Body of pancreas (tissue), 4 donors: ENCODE measurements at regions not wholly inside any gene's neighbourhood (a gene's known extent, or its start where the extent isn't known, plus 50 kb on each side); places are given as distances from the start of the nearest gene placed in this dataset.
"Not testable (repeated sequence)": the region's sequence is repeated elsewhere in the genome, so short reads cannot be mapped to it uniquely, and the experiment has no call there.

Experiments used
- ATAC-seq: fragments of 150-250 bp; one replicate; pipeline ENCODE4 v1.9.1; 2016
- DNase-seq, 4 donors: peaks; one replicate each; pipeline ENCODE4 v3.0.0-alpha.2; 2019
- H3K27ac ChIP-seq, 4 donors: fragments of 200-600 bp; sonication (generic); 1 replicate in 3 of 4; 2 replicates in 1 of 4; pipeline versions ENCODE4 v1.5.1 to v1.6.1; 2016 to 2019; ENCODE audit warnings: mild to moderate bottlenecking in 1 of 4, mixed read lengths in 1 of 4, moderate library complexity in 1 of 4
- H3K27me3 ChIP-seq, 2 donors: fragments of 200-600 bp; sonication (generic); one replicate each; pipeline ENCODE4 v1.6.0; 2016; ENCODE audit warnings: mild to moderate bottlenecking in 1 of 2
- H3K36me3 ChIP-seq, 2 donors: fragments of 200-600 bp; sonication (generic); replicated peaks in 1 of 2; 2 replicates each; pipeline ENCODE4 v1.5.1; 2016; ENCODE audit warnings: low read depth in 2 of 2; ENCODE audit not compliant: insufficient read depth in 1 of 2
- H3K4me1 ChIP-seq: fragments of 200-600 bp; sonication (generic); one replicate; pipeline ENCODE4 v1.6.0; 2016
- H3K4me3 ChIP-seq, 2 donors: fragments of 200-600 bp; sonication (generic); 1 replicate in 1 of 2; 2 replicates in 1 of 2; pipeline ENCODE4 v1.5.1; 2016 to 2019
- H3K9me3 ChIP-seq, 3 donors: fragments of 200-600 bp; sonication (generic); 1 replicate in 2 of 3; 2 replicates in 1 of 3; pipeline ENCODE4 v1.5.1; 2016
- CTCF ChIP-seq, 7 experiments: fragments of 450-650 bp in 4 of 7; fragments of 200-600 bp in 3 of 7; sonication (generic) in 3 of 7; IDR thresholded peaks; one replicate each; pipeline ENCODE4 v1.5.1; 2016 to 2019; ENCODE audit warnings: antibody characterized with exemption in 7 of 7
- POLR2A ChIP-seq, 3 donors: fragments of 450-650 bp; IDR thresholded peaks; one replicate each; pipeline ENCODE4 v1.6.1; 2016; ENCODE audit warnings: antibody characterized with exemption in 3 of 3, mild to moderate bottlenecking in 2 of 3
- WGBS, 2 donors: methylation state at CpG; one replicate each; pipeline ENCODE4 v1.1.5; 2017; 5-methylcytosine and 5-hydroxymethylcytosine counted together
- intact Hi-C: fragments of 100-400 bp; cut with DNase I; formaldehyde crosslinking; loops from one replicate; pipeline ENCODE4 v1.15.1; 2023

- Histone ChIP-seq H3K4me1 (peaks cover 5% of the 10 kb centered on the region), H3K9me3 (no peaks in the 10 kb centered on the region), H3K27me3 (no peaks in the 10 kb centered on the region), H3K27ac (no peak overlapping the region), H3K36me3 (no peaks in the 10 kb centered on the region), H3K4me3 (no peak overlapping the region)
- TF ChIP-seq POLR2A (IDR thresholded peaks at IDR 0.05) (no peak), CTCF (IDR thresholded peaks at IDR 0.05) (no peak)
- intact Hi-C loops: no loop called here
- WGBS, 2 donors: 89 to 94% methylated on average over 5 to 6 of the region's 6 CpGs
- ATAC-seq: no peak
- DNase-seq: no peak
Measured at GRCh38 chr18:10147226-10147625, 233.4 kb downstream of the VAPA start.

- Histone ChIP-seq H3K4me3 (no peak overlapping the region), H3K36me3 (no peaks in the 10 kb centered on the region), H3K27me3 (no peaks in the 10 kb centered on the region), H3K27ac (no peak overlapping the region), H3K9me3 (no peaks in the 10 kb centered on the region), H3K4me1 (peaks cover 3% of the 10 kb centered on the region)
- intact Hi-C loops: no loop called here
- DNase-seq (no peak), ATAC-seq (no peak)
- TF ChIP-seq CTCF (IDR thresholded peaks at IDR 0.05): no peak
- WGBS, 2 donors: 86 to 91% methylated on average over 4 to 7 of the region's 7 CpGs
Measured at GRCh38 chr18:10147752-10148151, 233.9 kb downstream of the VAPA start.

- no peak overlapping the region for H3K4me3 ChIP-seq
- no peaks in the 10 kb centered on the region for H3K36me3 ChIP-seq
- no peak for DNase-seq
- TF ChIP-seq POLR2A (IDR thresholded peaks at IDR 0.05) (no peak), CTCF (IDR thresholded peaks at IDR 0.05) (no peak)
- no peaks in the 10 kb centered on the region for H3K27me3 ChIP-seq
- intact Hi-C loops: no loop called here
- ATAC-seq: no peak
- no peak overlapping the region for H3K27ac ChIP-seq
- WGBS, 2 donors: 90% methylated on average over 8 of the region's 8 CpGs
- no peaks in the 10 kb centered on the region for H3K4me1 ChIP-seq
- no peaks in the 10 kb centered on the region for H3K9me3 ChIP-seq
Measured at GRCh38 chr18:10148189-10148929, 234.5 kb downstream of the VAPA start.

GRCh38 chr18:10149768-10150556, 236.1 kb downstream of the VAPA start:
- H3K4me1 ChIP-seq: no peaks in the 10 kb centered on the region
- H3K9me3 ChIP-seq: no peaks in the 10 kb centered on the region
- 87 to 88% methylated on average over 9 of the region's 9 CpGs for WGBS, 2 donors
- ATAC-seq: no peak
- TF ChIP-seq POLR2A (IDR thresholded peaks at IDR 0.05): no peak
- TF ChIP-seq CTCF (IDR thresholded peaks at IDR 0.05): no peak
- H3K36me3 ChIP-seq: no peaks in the 10 kb centered on the region
- H3K27ac ChIP-seq: no peak overlapping the region
- H3K4me3 ChIP-seq: no peak overlapping the region
- intact Hi-C loops: no loop called here
- no peak for DNase-seq
- H3K27me3 ChIP-seq: no peaks in the 10 kb centered on the region

- H3K36me3 ChIP-seq, intact Hi-C loops, H3K4me1 ChIP-seq, H3K4me3 ChIP-seq, H3K27ac ChIP-seq, H3K27me3 ChIP-seq, H3K9me3 ChIP-seq, ATAC-seq, DNase-seq: not testable (repeated sequence)
- 62 to 73% methylated on average over 12 to 17 of the region's 17 CpGs for WGBS, 2 donors
Measured at GRCh38 chr18:10150576-10150975, 236.8 kb downstream of the VAPA start.
